MM.1S (cell line): ENCODE measurements at regions not wholly inside any gene's neighbourhood (a gene's known extent, or its start where the extent isn't known, plus 50 kb on each side); places are given as distances from the start of the nearest gene placed in this dataset.
"Not testable (repeated sequence)": the region's sequence is repeated elsewhere in the genome, so short reads cannot be mapped to it uniquely, and the experiment has no call there.

Experiments
- CTCF ChIP-seq: fragments of 300-600 bp; sonication (generic); IDR thresholded peaks from 2 replicates; pipeline ENCODE4 v1.5.1; 2016; ENCODE audit warnings: antibody characterized with exemption, low read length, mixed read lengths
- EZH2 ChIP-seq: fragments of 300-600 bp; sonication (generic); optimal IDR thresholded peaks from 2 replicates; pipeline ENCODE3; 2017; ENCODE audit warnings: low read depth, mild to moderate bottlenecking, antibody characterized with exemption, low read length, mixed read lengths

GRCh38 chr6:133789449-133789848 lies 99.5 kb upstream of the TCF21 start:
- not testable (repeated sequence) for TF ChIP-seq CTCF, EZH2
